DOHH2 (cell line): ENCODE measurements at regions not wholly inside any gene's neighbourhood (a gene's known extent, or its start where the extent isn't known, plus 50 kb on each side); places are given as distances from the start of the nearest gene placed in this dataset.

ENCODE experiments used
- EZH2phosphoT487 ChIP-seq: fragments of 200-600 bp; sonication (generic); IDR thresholded peaks from 2 replicates; pipeline ENCODE4 v1.6.1; 2017; ENCODE audit warnings: borderline replicate concordance, mild to moderate bottlenecking, antibody characterized with exemption, low read length, moderate library complexity, mixed read lengths
- TF ChIP-seq, protein P1 (sequence below): fragments of 200-600 bp; sonication (generic); IDR thresholded peaks from one replicate; pipeline ENCODE4 v1.5.1; 2014; ENCODE audit warnings: antibody characterized with exemption, mild to moderate bottlenecking, low read depth, low read length; ENCODE audit not compliant: poor library complexity, severe bottlenecking

DNA sequence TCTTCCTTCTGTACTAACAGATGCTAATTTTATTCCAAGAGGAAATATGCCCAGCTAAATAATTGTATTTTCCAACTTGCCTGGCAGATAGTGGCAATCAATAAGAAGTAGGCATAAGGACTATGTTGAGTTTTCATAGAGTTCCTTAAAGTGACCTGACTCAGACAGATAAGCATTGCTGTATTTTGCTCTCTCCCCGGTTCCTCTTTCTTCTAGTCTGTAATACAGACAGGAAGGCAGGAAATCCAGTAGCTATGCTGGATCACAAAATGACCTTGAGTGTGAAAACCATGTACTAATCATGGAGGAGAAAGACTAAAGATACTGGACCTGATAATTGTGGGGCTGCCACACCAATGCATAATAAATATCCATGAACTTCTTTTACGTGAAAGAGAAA, 701.7 kb downstream of the CETN3 start:
- TF ChIP-seq, protein P1, sequence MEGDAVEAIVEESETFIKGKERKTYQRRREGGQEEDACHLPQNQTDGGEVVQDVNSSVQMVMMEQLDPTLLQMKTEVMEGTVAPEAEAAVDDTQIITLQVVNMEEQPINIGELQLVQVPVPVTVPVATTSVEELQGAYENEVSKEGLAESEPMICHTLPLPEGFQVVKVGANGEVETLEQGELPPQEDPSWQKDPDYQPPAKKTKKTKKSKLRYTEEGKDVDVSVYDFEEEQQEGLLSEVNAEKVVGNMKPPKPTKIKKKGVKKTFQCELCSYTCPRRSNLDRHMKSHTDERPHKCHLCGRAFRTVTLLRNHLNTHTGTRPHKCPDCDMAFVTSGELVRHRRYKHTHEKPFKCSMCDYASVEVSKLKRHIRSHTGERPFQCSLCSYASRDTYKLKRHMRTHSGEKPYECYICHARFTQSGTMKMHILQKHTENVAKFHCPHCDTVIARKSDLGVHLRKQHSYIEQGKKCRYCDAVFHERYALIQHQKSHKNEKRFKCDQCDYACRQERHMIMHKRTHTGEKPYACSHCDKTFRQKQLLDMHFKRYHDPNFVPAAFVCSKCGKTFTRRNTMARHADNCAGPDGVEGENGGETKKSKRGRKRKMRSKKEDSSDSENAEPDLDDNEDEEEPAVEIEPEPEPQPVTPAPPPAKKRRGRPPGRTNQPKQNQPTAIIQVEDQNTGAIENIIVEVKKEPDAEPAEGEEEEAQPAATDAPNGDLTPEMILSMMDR: no peak
- no peak for TF ChIP-seq EZH2phosphoT487
